WTC11 (cell line): ENCODE measurements at regions not wholly inside any gene's neighbourhood (a gene's known extent, or its start where the extent isn't known, plus 50 kb on each side); places are given as distances from the start of the nearest gene placed in this dataset.

Source experiments
- ATAC-seq: fragments of 200-7000 bp; cut with Tn5 transposase; 2 replicates; pipeline ENCODE4 v1.10.0; 2021; ENCODE audit warnings: mild to moderate bottlenecking, moderate library complexity
- CTCF ChIA-PET: fragments of 300-600 bp; sonication (Branson Sonifier 250); formaldehyde crosslinking; loops from one replicate; lab custom pipeline; 2021; ENCODE audit warnings: antibody characterized with exemption; lab: Charles Lee
- POLR2A ChIA-PET: fragments of 350-600 bp; sonication (Branson Sonifier 250); formaldehyde crosslinking; loops from one replicate; lab custom pipeline; 2021; ENCODE audit warnings: antibody characterized with exemption; lab: Charles Lee
- DNase-seq: peaks from one replicate; pipeline ENCODE4 v3.0.0; 2021; ENCODE audit warnings: low spot score
- H3K27ac Mint-ChIP-seq: 2 replicates; pipeline ENCODE4 v1.8.0; 2021; ENCODE audit warnings: mixed read lengths
- H3K27me3 Mint-ChIP-seq: 2 replicates; pipeline ENCODE4 v1.8.0; 2021; ENCODE audit warnings: low read depth, mild to moderate bottlenecking, moderate library complexity, mixed read lengths
- H3K36me3 Mint-ChIP-seq: 2 replicates; pipeline ENCODE4 v1.8.0; 2021; ENCODE audit warnings: mixed read lengths
- H3K4me1 Mint-ChIP-seq: 2 replicates; pipeline ENCODE4 v1.8.0; 2022; ENCODE audit warnings: mixed read lengths
- H3K4me3 Mint-ChIP-seq: 2 replicates; pipeline ENCODE4 v1.8.0; 2021; ENCODE audit warnings: mild to moderate bottlenecking, moderate library complexity, mixed read lengths
- H3K9me3 Mint-ChIP-seq: 2 replicates; pipeline ENCODE4 v1.8.0; 2021; ENCODE audit warnings: mixed read lengths
- AFF4 ChIP-seq: sonication (generic); formaldehyde crosslinking; IDR thresholded peaks from 2 replicates; pipeline ENCODE4 v1.8.1; 2023; ENCODE audit warnings: mild to moderate bottlenecking, missing genetic modification reagents, borderline replicate concordance
- ARID4B ChIP-seq: sonication (generic); formaldehyde crosslinking; IDR thresholded peaks from 2 replicates; pipeline ENCODE4 v1.8.0; 2023; ENCODE audit warnings: missing genetic modification reagents, mild to moderate bottlenecking, borderline replicate concordance
- CBFB ChIP-seq: sonication (generic); formaldehyde crosslinking; IDR thresholded peaks from 2 replicates; pipeline ENCODE4 v1.8.1; 2022; ENCODE audit warnings: mild to moderate bottlenecking, low read depth, missing genetic modification reagents
- CREB1 ChIP-seq: sonication (generic); formaldehyde crosslinking; IDR thresholded peaks from 2 replicates; pipeline ENCODE4 v1.8.0; 2023; ENCODE audit warnings: mild to moderate bottlenecking, missing genetic modification reagents
- ELF4 ChIP-seq: sonication (generic); formaldehyde crosslinking; IDR thresholded peaks from 2 replicates; pipeline ENCODE4 v1.8.1; 2022; ENCODE audit warnings: low read depth, mild to moderate bottlenecking, moderate library complexity, missing genetic modification reagents
- EMX1 ChIP-seq: fragments of 250-450 bp; sonication (Bioruptor Pico); IDR thresholded peaks from 2 replicates; pipeline ENCODE4 v1.8.0; 2021; ENCODE audit warnings: mild to moderate bottlenecking
- ETV6 ChIP-seq: sonication (generic); formaldehyde crosslinking; IDR thresholded peaks from 2 replicates; pipeline ENCODE4 v1.8.1; 2022; ENCODE audit warnings: mild to moderate bottlenecking, missing genetic modification reagents
- FOXP1 ChIP-seq: sonication (generic); formaldehyde crosslinking; IDR thresholded peaks from 2 replicates; pipeline ENCODE4 v1.8.0; 2022; ENCODE audit warnings: missing genetic modification reagents, mild to moderate bottlenecking, moderate library complexity, borderline replicate concordance
- GRHL2 ChIP-seq: fragments of 250-450 bp; sonication (Bioruptor Pico); IDR thresholded peaks from 2 replicates; pipeline ENCODE4 v1.8.0; 2022; ENCODE audit warnings: mild to moderate bottlenecking, moderate library complexity; ENCODE audit not compliant: insufficient replicate concordance, severe bottlenecking
- IRF2 ChIP-seq: sonication (generic); formaldehyde crosslinking; IDR thresholded peaks from 2 replicates; pipeline ENCODE4 v1.8.0; 2022; ENCODE audit warnings: low read depth, missing genetic modification reagents, borderline replicate concordance
- JAZF1 ChIP-seq: fragments of 250-450 bp; sonication (Bioruptor Pico); IDR thresholded peaks from 2 replicates; pipeline ENCODE4 v1.9.0; 2021; ENCODE audit warnings: moderate library complexity, mild to moderate bottlenecking, inconsistent platforms
- KAT7 ChIP-seq: sonication (generic); formaldehyde crosslinking; IDR thresholded peaks from 2 replicates; pipeline ENCODE4 v1.8.1; 2023; ENCODE audit warnings: missing genetic modification reagents, mild to moderate bottlenecking, borderline replicate concordance
- NFE2L1 ChIP-seq: sonication (generic); formaldehyde crosslinking; IDR thresholded peaks from 2 replicates; pipeline ENCODE4 v1.8.1; 2023; ENCODE audit warnings: missing genetic modification reagents
- PRRX2 ChIP-seq: fragments of 250-450 bp; sonication (Bioruptor Pico); IDR thresholded peaks from 2 replicates; pipeline ENCODE4 v1.8.0; 2021; ENCODE audit warnings: mild to moderate bottlenecking
- SMAD4 ChIP-seq: sonication (generic); formaldehyde crosslinking; IDR thresholded peaks from 2 replicates; pipeline ENCODE4 v1.8.0; 2022; ENCODE audit warnings: mild to moderate bottlenecking, missing genetic modification reagents
- ZNF121 ChIP-seq: sonication (generic); formaldehyde crosslinking; IDR thresholded peaks from 2 replicates; pipeline ENCODE4 v1.8.0; 2023; ENCODE audit warnings: missing genetic modification reagents
- ZNF232 ChIP-seq: sonication (generic); formaldehyde crosslinking; IDR thresholded peaks from 2 replicates; pipeline ENCODE4 v1.8.0; 2022; ENCODE audit warnings: mild to moderate bottlenecking, missing genetic modification reagents
- ZNF317 ChIP-seq: sonication (generic); formaldehyde crosslinking; IDR thresholded peaks from 2 replicates; pipeline ENCODE4 v1.8.1; 2023; ENCODE audit warnings: low read depth, mild to moderate bottlenecking, moderate library complexity, missing genetic modification reagents, borderline replicate concordance
- ZSCAN18 ChIP-seq: fragments of 250-450 bp; sonication (Bioruptor Pico); IDR thresholded peaks from 2 replicates; pipeline ENCODE4 v2.1.2; 2022; ENCODE audit warnings: mild to moderate bottlenecking, moderate library complexity
- TF ChIP-seq, protein P1 (sequence below): sonication (generic); formaldehyde crosslinking; conservative IDR thresholded peaks from 2 replicates; pipeline ENCODE4 v1.8.1; 2022; ENCODE audit warnings: mild to moderate bottlenecking, missing genetic modification reagents
- TF ChIP-seq, protein P2 (sequence below): sonication (generic); formaldehyde crosslinking; IDR thresholded peaks from 2 replicates; pipeline ENCODE4 v1.8.0; 2023; ENCODE audit warnings: missing genetic modification reagents
- TF ChIP-seq, protein P3 (sequence below): fragments of 250-450 bp; sonication (Bioruptor Pico); conservative IDR thresholded peaks from 2 replicates; pipeline ENCODE4 v1.9.0; 2021; ENCODE audit warnings: mild to moderate bottlenecking

GRCh38 chr7:119350334-119350733 lies 922.6 kb upstream of the KCND2 start:
- H3K27me3 Mint-ChIP-seq: no peaks in the 10 kb centered on the region
- H3K36me3 Mint-ChIP-seq: no peaks in the 10 kb centered on the region
- ChIA-PET CTCF (no interaction called here), POLR2A (no interaction called here)
- no peak overlapping the region for H3K27ac Mint-ChIP-seq
- ATAC-seq (no peak), DNase-seq (no peak)
- no peaks in the 10 kb centered on the region for H3K4me1 Mint-ChIP-seq
- H3K4me3 Mint-ChIP-seq: no peak overlapping the region
- no peak for TF ChIP-seq PRRX2
- TF ChIP-seq CREB1 (CRISPR knock-in tag): no peak
- no peak for TF ChIP-seq IRF2 (CRISPR knock-in tag)
- TF ChIP-seq ETV6 (CRISPR knock-in tag): no peak
- TF ChIP-seq NFE2L1 (CRISPR knock-in tag): no peak
- TF ChIP-seq JAZF1 (CRISPR knock-in tag): no peak
- TF ChIP-seq, protein P1, sequence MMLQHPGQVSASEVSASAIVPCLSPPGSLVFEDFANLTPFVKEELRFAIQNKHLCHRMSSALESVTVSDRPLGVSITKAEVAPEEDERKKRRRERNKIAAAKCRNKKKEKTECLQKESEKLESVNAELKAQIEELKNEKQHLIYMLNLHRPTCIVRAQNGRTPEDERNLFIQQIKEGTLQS (CRISPR knock-in tag): no peak
- TF ChIP-seq CBFB (CRISPR knock-in tag): no peak
- TF ChIP-seq ZSCAN18 (CRISPR knock-in tag): no peak
- no peak for TF ChIP-seq ARID4B
- no peaks in the 10 kb centered on the region for H3K9me3 Mint-ChIP-seq

DNA sequence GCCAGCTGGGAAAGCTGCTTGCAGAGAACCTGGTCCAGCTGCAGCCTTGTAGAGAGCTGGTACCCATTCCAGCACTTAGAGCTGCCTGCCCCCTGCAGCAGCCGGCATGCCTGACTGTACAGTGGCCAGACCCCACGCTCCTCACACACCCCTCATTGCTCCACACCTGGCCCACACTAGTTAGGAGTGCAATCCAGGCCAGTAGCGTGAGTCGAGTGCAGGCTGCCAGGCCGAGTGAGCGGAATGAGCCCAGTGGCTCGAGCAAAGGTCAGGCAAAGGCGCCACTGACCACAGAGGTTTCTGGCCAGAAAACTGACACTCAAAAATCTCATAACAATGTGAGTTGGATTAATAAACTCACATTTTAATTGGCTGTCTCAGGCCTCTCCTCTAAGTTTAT lies 921.7 kb upstream of the KCND2 start:
- ATAC-seq: no peak
- CTCF ChIA-PET: no interaction called here

More for the DNA sequence above, 921.7 kb upstream of the KCND2 start:
- H3K4me1 Mint-ChIP-seq: no peaks in the 10 kb centered on the region
- DNase-seq: no peak
- TF ChIP-seq ZNF121 (CRISPR knock-in tag): no peak
- no peak for TF ChIP-seq EMX1
- no peak for TF ChIP-seq ELF4 (CRISPR knock-in tag)
- no peak for TF ChIP-seq NFE2L1 (CRISPR knock-in tag)
- TF ChIP-seq KAT7 (CRISPR knock-in tag): no peak
- TF ChIP-seq, protein P2, sequence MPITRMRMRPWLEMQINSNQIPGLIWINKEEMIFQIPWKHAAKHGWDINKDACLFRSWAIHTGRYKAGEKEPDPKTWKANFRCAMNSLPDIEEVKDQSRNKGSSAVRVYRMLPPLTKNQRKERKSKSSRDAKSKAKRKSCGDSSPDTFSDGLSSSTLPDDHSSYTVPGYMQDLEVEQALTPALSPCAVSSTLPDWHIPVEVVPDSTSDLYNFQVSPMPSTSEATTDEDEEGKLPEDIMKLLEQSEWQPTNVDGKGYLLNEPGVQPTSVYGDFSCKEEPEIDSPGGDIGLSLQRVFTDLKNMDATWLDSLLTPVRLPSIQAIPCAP (CRISPR knock-in tag): no peak
- no peak for TF ChIP-seq ZNF232 (CRISPR knock-in tag)
- TF ChIP-seq AFF4 (CRISPR knock-in tag): no peak
- no peak for TF ChIP-seq SMAD4 (CRISPR knock-in tag)
- TF ChIP-seq, protein P3, sequence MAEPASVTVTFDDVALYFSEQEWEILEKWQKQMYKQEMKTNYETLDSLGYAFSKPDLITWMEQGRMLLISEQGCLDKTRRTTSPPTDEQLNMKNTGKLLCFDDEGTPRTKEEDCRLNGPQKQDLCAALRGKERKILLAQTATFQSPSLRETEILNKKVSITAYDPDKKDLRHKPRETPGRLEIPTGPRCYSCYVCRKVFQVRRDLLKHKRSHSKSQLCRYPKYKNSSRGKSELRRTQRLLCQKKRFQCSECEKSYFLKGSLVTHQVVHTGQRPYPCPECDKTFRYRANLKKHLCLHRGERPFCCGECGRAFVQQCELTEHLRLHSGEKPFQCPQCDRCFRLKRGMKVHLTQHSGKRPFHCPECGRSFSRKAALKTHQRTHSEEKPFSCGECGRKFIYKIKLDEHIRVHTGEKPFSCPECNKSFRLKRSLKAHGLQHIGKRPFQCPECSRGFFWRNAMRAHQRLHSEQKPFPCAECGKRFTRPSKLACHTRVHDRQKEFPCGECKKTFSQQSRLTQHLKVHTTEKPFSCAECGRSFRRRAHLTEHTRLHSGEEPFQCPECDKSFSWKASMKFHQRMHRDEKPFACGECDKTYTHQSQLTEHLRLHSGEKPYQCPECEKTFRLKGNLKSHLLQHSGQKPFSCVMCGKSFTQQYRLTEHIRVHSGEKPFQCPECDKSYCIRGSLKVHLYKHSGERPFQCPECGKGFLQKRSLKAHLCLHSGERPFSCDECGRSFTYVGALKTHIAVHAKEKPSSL (CRISPR knock-in tag): no peak
- no peak for TF ChIP-seq FOXP1 (CRISPR knock-in tag)
- no peak for TF ChIP-seq GRHL2 (CRISPR knock-in tag)
- no peak for TF ChIP-seq ZNF317 (CRISPR knock-in tag)
- TF ChIP-seq, all 79 proteins: peak for 0
- POLR2A ChIA-PET: no interaction called here
- Mint-ChIP-seq H3K27ac (no peak overlapping the region), H3K9me3 (peaks cover 4% of the 10 kb centered on the region), H3K36me3 (no peaks in the 10 kb centered on the region), H3K4me3 (no peak overlapping the region), H3K27me3 (no peaks in the 10 kb centered on the region)
